GM21381 (cell line): ENCODE measurements at regions not wholly inside any gene's neighbourhood (a gene's known extent, or its start where the extent isn't known, plus 50 kb on each side); places are given as distances from the start of the nearest gene placed in this dataset.
"Not testable (repeated sequence)": the region's sequence is repeated elsewhere in the genome, so short reads cannot be mapped to it uniquely, and the experiment has no call there.

Experiments
- ATAC-seq: cut with Tn5 transposase; IDR thresholded peaks from one replicate; pipeline ENCODE4 v1.9.1; 2021; ENCODE audit warnings: mild to moderate bottlenecking, moderate library complexity; ENCODE audit not compliant: unreplicated experiment

- no peak for ATAC-seq
Observed at GRCh38 chr10:61612450-61612849, 50.3 kb upstream of the CABCOCO1 start.

DNA sequence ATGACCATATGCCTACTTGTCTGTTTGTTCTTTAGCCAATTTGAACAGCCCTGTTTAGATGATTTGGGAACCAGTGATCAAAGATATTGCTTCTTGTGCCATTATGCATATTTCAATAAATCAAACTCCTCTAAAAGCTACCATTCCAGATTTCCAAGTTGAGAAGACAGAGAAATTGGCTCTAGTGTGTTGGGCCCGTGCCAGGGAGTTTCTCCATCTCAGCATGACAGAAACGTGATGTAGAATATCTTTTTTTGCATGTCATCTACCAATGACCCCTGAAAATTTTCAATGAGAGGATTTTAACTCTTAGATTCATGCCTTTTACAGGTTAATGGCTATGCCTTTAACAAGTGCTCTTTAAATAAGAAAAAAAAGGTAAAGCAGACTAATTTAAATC, 50.7 kb upstream of the CABCOCO1 start:
- no peak for ATAC-seq

DNA sequence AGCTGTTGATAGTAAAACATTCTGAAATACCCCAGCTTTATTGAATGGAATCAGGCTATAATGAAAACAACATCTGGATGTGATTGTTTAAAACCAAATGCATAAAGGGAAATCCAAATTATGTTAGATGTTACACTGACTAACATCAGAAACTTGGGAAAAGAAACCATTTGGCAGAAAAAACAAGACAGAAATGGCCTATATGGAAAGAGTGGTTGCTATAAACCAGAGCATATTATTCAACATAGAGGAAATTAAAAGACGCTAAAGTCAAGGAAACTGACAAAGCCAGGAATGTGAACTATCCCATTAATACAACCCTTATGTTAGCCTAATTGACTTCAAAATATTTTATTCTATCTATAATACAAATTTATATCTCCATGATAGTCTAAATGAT, 53.0 kb upstream of the CABCOCO1 start:
- ATAC-seq: no peak

- no peak for ATAC-seq
Observed at GRCh38 chr10:61608255-61609033, 54.3 kb upstream of the CABCOCO1 start.

GRCh38 chr10:61606959-61607907, 55.5 kb upstream of the CABCOCO1 start:
- no peak for ATAC-seq

- no peak for ATAC-seq
Observed at GRCh38 chr10:61605221-61605620, 57.5 kb upstream of the CABCOCO1 start.

GRCh38 chr10:61600399-61600798, 62.3 kb upstream of the CABCOCO1 start:
- ATAC-seq: no peak

DNA sequence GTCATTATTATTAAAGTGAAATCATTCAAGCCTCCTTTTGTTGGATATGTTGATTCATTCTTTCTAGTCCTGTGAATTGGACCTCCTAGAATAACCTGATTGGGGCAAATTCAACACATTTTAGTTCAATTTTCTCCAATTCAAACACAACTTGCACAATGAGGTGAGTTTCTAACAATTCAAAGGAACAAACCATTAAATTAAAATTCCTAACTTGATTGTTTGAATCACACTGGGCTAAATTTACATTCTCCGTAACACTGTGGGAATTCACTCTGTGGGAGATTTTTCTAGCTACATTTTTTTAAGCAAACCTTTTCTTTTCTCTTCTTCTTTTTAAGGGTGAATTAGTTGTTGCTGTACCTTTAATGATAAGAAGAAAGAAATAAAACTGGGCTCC, 68.3 kb upstream of the CABCOCO1 start:
- ATAC-seq: no peak

- peak; percentile 74 for ATAC-seq
Observed at GRCh38 chr10:61592581-61592980, 70.1 kb upstream of the CABCOCO1 start.

DNA sequence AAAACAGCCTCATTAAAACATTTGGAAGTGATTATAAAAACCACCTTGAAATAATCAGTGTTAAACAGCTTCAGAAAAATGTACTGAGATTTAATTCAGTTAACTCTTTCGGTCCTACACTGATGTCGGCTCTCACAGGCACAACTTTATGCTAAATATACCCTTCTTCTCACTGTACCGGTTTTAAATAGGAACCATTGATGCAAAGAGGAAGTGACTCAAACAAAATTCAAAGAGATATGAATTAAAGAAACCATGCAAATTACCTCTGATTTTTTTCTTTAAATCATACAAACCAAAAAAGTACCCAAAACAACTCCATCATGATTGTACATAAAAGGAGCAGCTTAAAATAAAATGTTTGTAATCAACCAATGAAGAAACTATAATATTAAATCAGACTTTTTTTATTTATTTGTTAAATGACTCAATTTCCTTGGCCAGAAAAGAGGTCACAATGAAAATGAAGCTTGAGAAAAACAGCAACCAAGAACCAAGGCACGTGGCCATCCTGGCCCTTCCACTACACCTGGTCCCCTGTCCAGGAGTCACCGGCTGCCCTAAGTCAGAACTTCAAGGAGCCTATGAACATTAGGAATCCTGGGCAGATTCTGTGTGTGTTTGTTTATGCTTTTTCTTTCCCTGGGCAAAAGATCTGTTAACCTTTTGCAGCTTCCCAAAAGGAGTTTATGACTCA, 73.0 kb upstream of the CABCOCO1 start:
- no peak for ATAC-seq

- no peak for ATAC-seq
Observed at GRCh38 chr10:61588770-61589211, 73.9 kb upstream of the CABCOCO1 start.

- no peak for ATAC-seq
Observed at GRCh38 chr10:61586829-61587228, 75.9 kb upstream of the CABCOCO1 start.

- ATAC-seq: no peak
Observed at GRCh38 chr10:61580608-61581007, 82.1 kb upstream of the CABCOCO1 start.

- ATAC-seq: not testable (repeated sequence)
Observed at GRCh38 chr10:61570204-61570603, 92.5 kb upstream of the CABCOCO1 start.

- ATAC-seq: no peak
Observed at GRCh38 chr10:61567729-61568128, 95.0 kb upstream of the CABCOCO1 start.

DNA sequence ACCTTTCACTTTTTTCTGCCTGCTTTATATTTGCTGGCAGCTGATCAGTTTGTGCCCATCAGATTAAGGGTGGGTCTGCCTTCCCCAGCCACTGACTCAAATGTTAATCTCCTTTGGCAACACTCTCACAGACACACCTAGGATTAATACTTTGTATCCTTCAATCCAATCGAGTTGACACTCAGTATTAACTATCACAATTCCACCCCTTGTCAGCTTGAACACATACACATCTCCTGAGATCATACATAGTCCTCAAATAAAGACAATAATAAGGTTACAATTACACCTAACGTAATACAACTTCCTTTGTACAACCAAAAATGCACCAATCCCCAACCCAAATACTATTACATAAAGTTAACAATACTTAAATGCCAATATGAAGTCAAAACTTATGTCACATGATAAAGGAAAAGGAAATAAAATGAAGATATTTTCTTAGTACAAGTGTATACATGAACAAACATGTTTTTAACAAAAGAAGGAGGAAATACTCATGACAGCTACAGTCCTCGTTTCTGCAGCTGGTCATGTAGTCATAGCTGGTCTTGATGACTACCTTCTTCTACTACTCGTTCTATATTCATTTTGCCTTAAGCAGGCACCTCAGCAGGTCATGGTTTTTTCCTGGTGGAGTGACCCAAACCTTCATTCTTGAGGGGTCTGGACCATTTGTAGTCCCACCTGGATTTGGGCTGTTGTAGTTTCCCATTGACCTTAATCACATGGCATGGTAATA, 96.7 kb upstream of the CABCOCO1 start:
- ATAC-seq: no peak

DNA sequence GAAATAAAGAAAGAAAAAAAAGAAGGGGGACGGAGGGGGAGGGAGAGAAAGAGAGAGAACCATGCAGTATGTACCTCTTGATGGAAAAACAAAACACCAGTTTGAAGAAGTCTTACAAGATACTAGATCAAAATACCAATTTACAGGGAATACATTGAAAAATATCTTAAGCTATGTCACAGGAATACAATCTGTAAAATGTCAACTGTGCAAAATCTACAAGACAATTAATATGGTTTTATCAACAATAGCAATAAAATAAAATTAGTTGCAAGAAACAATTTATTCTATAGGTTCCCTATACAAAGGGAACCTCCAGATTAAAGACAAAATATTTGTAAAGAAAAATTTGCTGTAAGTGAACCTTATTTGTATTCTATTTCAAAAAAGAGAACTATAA, 98.3 kb upstream of the CABCOCO1 start:
- ATAC-seq: no peak

- ATAC-seq: no peak
Observed at GRCh38 chr10:61559615-61560014, 103.1 kb upstream of the CABCOCO1 start.

DNA sequence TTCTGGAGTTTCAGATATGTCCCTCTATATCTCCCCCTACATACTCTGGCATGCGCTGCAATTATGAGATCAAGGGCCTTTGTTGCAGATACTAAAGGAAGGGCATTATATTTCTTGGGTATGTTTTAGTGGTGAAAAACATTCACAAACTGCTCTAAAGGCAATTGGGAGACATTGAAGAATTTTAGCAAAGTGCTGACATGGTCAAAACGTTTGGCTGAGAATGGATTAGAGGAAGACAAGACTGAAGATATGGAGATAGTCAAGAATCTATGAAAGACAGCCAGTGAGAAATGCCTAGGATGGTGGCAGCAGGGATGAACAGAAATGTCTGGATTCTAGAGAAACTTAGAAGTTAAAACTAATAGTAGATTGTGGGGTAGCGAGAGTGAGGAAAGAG, 104.5 kb upstream of the CABCOCO1 start:
- ATAC-seq: no peak

DNA sequence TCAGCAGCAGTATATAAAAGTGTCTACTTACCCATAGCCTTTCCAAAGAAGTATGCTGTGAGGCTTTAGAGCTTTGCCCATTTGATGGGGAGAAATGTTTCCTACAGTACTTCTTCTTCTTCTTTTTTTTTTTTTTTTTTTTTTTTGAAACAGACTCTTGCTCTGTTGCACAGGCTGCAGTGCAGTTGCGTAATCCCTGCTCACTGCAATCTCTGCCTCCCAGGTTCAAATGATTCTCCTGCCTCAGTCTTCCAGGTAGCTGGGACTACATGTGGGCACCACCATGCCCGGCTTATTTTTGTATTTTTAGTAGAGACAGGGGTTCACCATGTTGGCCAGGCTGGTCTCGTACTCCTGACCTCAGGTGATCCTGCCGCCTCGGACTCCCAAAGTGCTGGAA, 101.7 kb upstream of the TMEM26 start:
- ATAC-seq: no peak

- ATAC-seq: no peak
Observed at GRCh38 chr10:61549861-61550260, 96.7 kb upstream of the TMEM26 start.
